SK-N-SH (cell line): ENCODE measurements at regions not wholly inside any gene's neighbourhood (a gene's known extent, or its start where the extent isn't known, plus 50 kb on each side); places are given as distances from the start of the nearest gene placed in this dataset.
A peak's percentile ranks its signal among the peaks of the same experiment; 100 is the strongest.

Source experiments
- CTCF ChIA-PET: fragments of 300-600, 350-600 bp; formaldehyde crosslinking; extraction: SDS; loops from one replicate; lab custom pipeline; 2021; lab: Yijun Ruan, JAX
- POLR2A ChIA-PET: fragments of 350-600 bp; sonication (Branson Sonifier 250); formaldehyde crosslinking; extraction: SDS; loops from one replicate; lab custom pipeline; 2020; ENCODE audit warnings: antibody characterized with exemption, inconsistent platforms; lab: Yijun Ruan, JAX
- DNase-seq: peaks from one replicate; pipeline ENCODE4 v3.0.0; 2012
- H2AFZ ChIP-seq: fragments of 200-600 bp; sonication (generic); 2 replicates; pipeline ENCODE4 v1.8.1; 2016; ENCODE audit warnings: antibody characterized with exemption, mild to moderate bottlenecking, low read depth
- H3F3A ChIP-seq: fragments of 200-600 bp; sonication (generic); replicated peaks from 2 replicates; pipeline ENCODE3; 2016; ENCODE audit warnings: antibody characterized with exemption, mild to moderate bottlenecking; ENCODE audit not compliant: insufficient read depth
- H3K27ac ChIP-seq, 2 experiments: fragments of 200-500 bp in 1 of 2; fragments of 200-600 bp in 1 of 2; sonication (Bioruptor generic) in 1 of 2; sonication (generic), shearing (Covaris generic) in 1 of 2; 2 replicates each; pipeline versions ENCODE4 v1.5.1 to v1.6.1; 2014 to 2016; ENCODE audit warnings: low read depth in 2 of 2, inconsistent platforms in 1 of 2, low read length in 1 of 2, mild to moderate bottlenecking in 1 of 2, mixed read lengths in 1 of 2
- H3K27me3 ChIP-seq: fragments of 200-600 bp; sonication (generic), shearing (Covaris generic); 2 replicates; pipeline ENCODE4 v1.6.1; 2016; ENCODE audit warnings: mixed run types; ENCODE audit not compliant: insufficient read depth
- H3K36me3 ChIP-seq, 2 experiments: fragments of 200-500 bp in 1 of 2; fragments of 200-600 bp in 1 of 2; sonication (Bioruptor generic) in 1 of 2; sonication (generic) in 1 of 2; replicated peaks in 1 of 2; 2 replicates each; pipeline versions ENCODE3 to v1.5.1; 2014 to 2016; ENCODE audit warnings: low read length in 1 of 2, mild to moderate bottlenecking in 1 of 2; ENCODE audit not compliant: insufficient read depth in 2 of 2, control insufficient read depth in 1 of 2
- H3K4me1 ChIP-seq, 2 experiments: fragments of 200-500 bp in 1 of 2; fragments of 200-600 bp in 1 of 2; sonication (Bioruptor generic) in 1 of 2; sonication (generic), shearing (Covaris generic) in 1 of 2; 2 replicates each; pipeline versions ENCODE4 v1.5.1 to v1.6.1; 2014 to 2016; ENCODE audit warnings: low read depth in 1 of 2, low read length in 1 of 2, mixed run types in 1 of 2; ENCODE audit not compliant: insufficient read depth in 2 of 2, control insufficient read depth in 1 of 2
- H3K4me2 ChIP-seq: fragments of 200-600 bp; sonication (generic), shearing (Covaris generic); 2 replicates; pipeline ENCODE4 v1.6.1; 2017; ENCODE audit warnings: mixed run types
- H3K4me3 ChIP-seq, 2 experiments: fragments of 200-500 bp in 1 of 2; fragments of 200-600 bp in 1 of 2; sonication (Bioruptor generic) in 1 of 2; sonication (generic), shearing (Covaris generic) in 1 of 2; 2 replicates each; pipeline versions ENCODE4 v1.5.1 to v1.8.1; 2014 to 2016; ENCODE audit warnings: low read depth in 2 of 2, inconsistent platforms in 1 of 2, low read length in 1 of 2, mild to moderate bottlenecking in 1 of 2, mixed read lengths in 1 of 2, moderate library complexity in 1 of 2
- H3K79me2 ChIP-seq: fragments of 200-600 bp; sonication (generic); 2 replicates; pipeline ENCODE4 v1.8.1; 2017; ENCODE audit warnings: mild to moderate bottlenecking; ENCODE audit not compliant: insufficient read depth
- H3K9ac ChIP-seq: fragments of 200-600 bp; sonication (generic); 2 replicates; pipeline ENCODE4 v1.6.1; 2017; ENCODE audit warnings: mixed run types
- H3K9me2 ChIP-seq: fragments of 200-600 bp; sonication (generic); 2 replicates; pipeline ENCODE4 v1.6.1; 2017; ENCODE audit warnings: mixed run types
- H3K9me3 ChIP-seq: fragments of 200-600 bp; sonication (generic); 2 replicates; pipeline ENCODE4 v1.6.1; 2017; ENCODE audit warnings: mixed run types, mild to moderate bottlenecking, moderate library complexity
- H4K20me1 ChIP-seq: fragments of 200-600 bp; sonication (generic); 2 replicates; pipeline ENCODE4 v1.6.1; 2017; ENCODE audit warnings: mild to moderate bottlenecking, mixed run types; ENCODE audit not compliant: insufficient read depth
- ELF1 ChIP-seq: IDR thresholded peaks from 2 replicates; pipeline ENCODE4 v1.4.0; 2012
- FOXJ3 ChIP-seq: sonication (generic); formaldehyde crosslinking; IDR thresholded peaks from 2 replicates; pipeline ENCODE4 v1.5.1; 2020; ENCODE audit warnings: mild to moderate bottlenecking, missing genetic modification reagents
- GABPA ChIP-seq: IDR thresholded peaks from 2 replicates; pipeline ENCODE4 v1.4.0; 2012; ENCODE audit warnings: low read depth, mild to moderate bottlenecking
- MAX ChIP-seq: IDR thresholded peaks from 2 replicates; pipeline ENCODE4 v1.4.0; 2012; ENCODE audit warnings: low read depth
- MEF2A ChIP-seq: IDR thresholded peaks from 2 replicates; pipeline ENCODE4 v1.4.0; 2012; ENCODE audit warnings: low read depth, borderline replicate concordance
- MXI1 ChIP-seq: IDR thresholded peaks from 2 replicates; pipeline ENCODE4 v1.6.1; 2012; ENCODE audit warnings: mild to moderate bottlenecking, low read depth, low read length, improper control_type of control experiment
- NFIC ChIP-seq: IDR thresholded peaks from 2 replicates; pipeline ENCODE4 v1.4.0; 2012; ENCODE audit warnings: borderline replicate concordance
- NRF1 ChIP-seq: IDR thresholded peaks from 2 replicates; pipeline ENCODE4 v1.6.1; 2012; ENCODE audit warnings: low read depth, mild to moderate bottlenecking, low read length
- RAD21 ChIP-seq: IDR thresholded peaks from 2 replicates; pipeline ENCODE4 v1.6.1; 2012; ENCODE audit warnings: mild to moderate bottlenecking, low read length
- RXRA ChIP-seq: IDR thresholded peaks from 2 replicates; pipeline ENCODE4 v1.4.0; 2012; ENCODE audit warnings: low read depth, mild to moderate bottlenecking, borderline replicate concordance
- SIN3A ChIP-seq: IDR thresholded peaks from 2 replicates; pipeline ENCODE4 v1.6.1; 2012; ENCODE audit warnings: low read depth, mild to moderate bottlenecking, low read length, moderate library complexity, borderline replicate concordance
- TAF1 ChIP-seq: IDR thresholded peaks from 2 replicates; pipeline ENCODE4 v1.6.1; 2012; ENCODE audit warnings: low read depth, mild to moderate bottlenecking, low read length, moderate library complexity, borderline replicate concordance
- TCF12 ChIP-seq: IDR thresholded peaks from 2 replicates; pipeline ENCODE4 v1.4.0; 2012
- TEAD4 ChIP-seq: IDR thresholded peaks from 2 replicates; pipeline ENCODE4 v1.4.0; 2012; ENCODE audit warnings: mild to moderate bottlenecking, borderline replicate concordance; ENCODE audit not compliant: insufficient read depth
- YY1 ChIP-seq: IDR thresholded peaks from 2 replicates; pipeline ENCODE4 v1.4.0; 2012; ENCODE audit warnings: low read depth, mild to moderate bottlenecking
- ZBTB33 ChIP-seq: IDR thresholded peaks from 2 replicates; pipeline ENCODE4 v1.4.0; 2012; ENCODE audit warnings: low read depth, borderline replicate concordance
- WGBS: methylation state at CpG from one replicate; pipeline ENCODE4 v1.1.6; 2017; ENCODE audit warnings: low lambda C conversion rate; 5-methylcytosine and 5-hydroxymethylcytosine counted together

DNA sequence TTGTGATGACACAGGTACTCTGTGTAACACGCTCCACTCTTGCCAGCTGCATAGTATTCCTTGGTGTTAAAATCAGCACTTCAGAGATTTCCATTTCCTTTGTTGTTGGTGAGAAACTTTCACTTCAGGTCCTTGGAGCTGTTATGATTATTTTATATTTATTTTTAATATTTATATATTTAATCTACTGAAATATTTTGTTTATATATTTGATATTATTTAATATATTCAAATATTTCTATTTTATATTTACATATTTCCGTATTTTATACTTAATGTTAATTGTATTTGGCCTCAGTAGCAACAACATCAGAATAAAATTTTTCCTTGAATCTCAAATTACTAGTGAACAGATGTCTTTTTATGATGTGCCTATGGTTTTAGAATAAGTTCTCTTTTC, 225.3 kb downstream of the MAGEB17 start:
- no peaks in the 10 kb centered on the region for H3K79me2 ChIP-seq
- ChIA-PET CTCF (no interaction called here), POLR2A (interaction anchor here (0.8 kb wide), 1 partner anchor 53 kb away, joined by 3 read pairs; no protein-coding TSS in a partner anchor)
- no peak overlapping the region for H3K9ac ChIP-seq
- H3K4me1 ChIP-seq: no peaks in the 10 kb centered on the region
- 0 out of 2 replicates have a peak, but pooled peaks cover 3% of the 10 kb centered on the region for H3K9me3 ChIP-seq
- H3K4me3 ChIP-seq: no peak overlapping the region
- H3K27me3 ChIP-seq: no peaks in the 10 kb centered on the region
- H3K4me2 ChIP-seq: no peak overlapping the region
- H3K27ac ChIP-seq: no peak overlapping the region
- H3K36me3 ChIP-seq: no peaks in the 10 kb centered on the region
- H3K9me2 ChIP-seq: no peaks in the 10 kb centered on the region
- H2AFZ ChIP-seq: no peak overlapping the region
- 61% methylated on average over 2 of the region's 2 CpGs for WGBS
- no peaks in the 10 kb centered on the region for H4K20me1 ChIP-seq
- no peak for DNase-seq
- TF ChIP-seq TCF12: no peak
- no peak for TF ChIP-seq GABPA
- TF ChIP-seq NRF1: no peak
- no peak for TF ChIP-seq RAD21
- TF ChIP-seq TAF1: no peak
- TF ChIP-seq TEAD4: no peak
- no peak for TF ChIP-seq MEF2A
- H3F3A ChIP-seq: no peaks in the 10 kb centered on the region

GRCh38 chrX:16394290-16394689, 227.0 kb downstream of the MAGEB17 start:
- no peak overlapping the region for H3K4me3 ChIP-seq
- H3K36me3 ChIP-seq: no peaks in the 10 kb centered on the region
- no peak overlapping the region for H3K9ac ChIP-seq
- no peaks in the 10 kb centered on the region for H3K79me2 ChIP-seq
- POLR2A ChIA-PET: no interaction called here
- no peaks in the 10 kb centered on the region for H3K4me1 ChIP-seq
- H3K9me2 ChIP-seq: no peaks in the 10 kb centered on the region
- CTCF ChIA-PET: no interaction called here
- H3K9me3 ChIP-seq: 0 out of 2 replicates have a peak, but pooled peaks cover 3% of the 10 kb centered on the region
- 47% methylated on average over 3 of the region's 3 CpGs for WGBS
- no peak overlapping the region for H2AFZ ChIP-seq
- peak; percentile 53; the same call in 1 of the 2 replicates for TF ChIP-seq NFIC
- TF ChIP-seq MXI1: no peak
- H3K27ac ChIP-seq: no peak overlapping the region
- DNase-seq: no peak
- H4K20me1 ChIP-seq: no peaks in the 10 kb centered on the region
- no peaks in the 10 kb centered on the region for H3K27me3 ChIP-seq
- no peaks in the 10 kb centered on the region for H3F3A ChIP-seq
- H3K4me2 ChIP-seq: no peak overlapping the region

GRCh38 chrX:16403808-16404207, 236.5 kb downstream of the MAGEB17 start:
- WGBS: 38% methylated on average over 2 of the region's 2 CpGs

More at GRCh38 chrX:16403808-16404207, 236.5 kb downstream of the MAGEB17 start:
- peaks cover 0 to 10% of the 10 kb centered on the region in 2 experiments; a peak in 1 of 4 replicates for H3K4me1 ChIP-seq
- no peak overlapping the region for H3K27ac ChIP-seq
- H3K4me3 ChIP-seq: no peak overlapping the region
- ChIA-PET CTCF (no interaction called here), POLR2A (no interaction called here)
- no peaks in the 10 kb centered on the region for H3K79me2 ChIP-seq
- no peaks in the 10 kb centered on the region for H3K27me3 ChIP-seq
- TF ChIP-seq ELF1: no peak
- TF ChIP-seq NFIC: no peak
- TF ChIP-seq ZBTB33: no peak
- TF ChIP-seq RXRA: no peak
- TF ChIP-seq MAX: no peak
- no peak for TF ChIP-seq FOXJ3 (CRISPR knock-in tag)
- no peak for TF ChIP-seq YY1
- TF ChIP-seq SIN3A: no peak
- TF ChIP-seq RAD21: no peak
- no peaks in the 10 kb centered on the region for H3F3A ChIP-seq
- no peak overlapping the region for H3K4me2 ChIP-seq
- H4K20me1 ChIP-seq: no peaks in the 10 kb centered on the region
- H3K9me3 ChIP-seq: no peaks in the 10 kb centered on the region
- no peak overlapping the region for H2AFZ ChIP-seq
- DNase-seq: no peak
- H3K36me3 ChIP-seq: no peaks in the 10 kb centered on the region
- H3K9me2 ChIP-seq: no peaks in the 10 kb centered on the region
- H3K9ac ChIP-seq: no peak overlapping the region
